HuH-7 (cell line): ENCODE measurements at regions not wholly inside any gene's neighbourhood (a gene's known extent, or its start where the extent isn't known, plus 50 kb on each side); places are given as distances from the start of the nearest gene placed in this dataset.

Experiments used
- DNase-seq: peaks from one replicate; pipeline ENCODE4 v3.0.0; 2011; ENCODE audit warnings: low spot score

DNA sequence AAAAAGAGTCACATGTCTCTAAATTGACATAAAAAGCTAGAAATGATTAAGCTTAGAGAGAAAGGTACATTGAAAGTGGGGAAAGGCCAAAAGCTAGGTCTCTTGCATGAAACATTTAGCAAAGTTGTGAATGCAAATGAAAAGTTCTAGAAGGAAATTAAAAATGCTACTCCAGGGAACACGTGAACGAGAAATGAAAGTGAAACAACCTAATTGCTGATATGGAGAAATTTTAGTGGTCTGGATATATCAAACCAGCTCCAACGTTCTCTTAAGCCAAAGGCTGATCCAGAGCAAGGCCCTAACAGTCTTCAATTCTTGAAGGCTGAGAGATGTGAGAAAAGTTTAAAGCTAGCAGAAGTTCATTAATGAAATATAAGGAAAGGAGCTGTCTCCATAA is 419.8 kb downstream of the SLITRK6 start:
- DNase-seq = no peak

DNA sequence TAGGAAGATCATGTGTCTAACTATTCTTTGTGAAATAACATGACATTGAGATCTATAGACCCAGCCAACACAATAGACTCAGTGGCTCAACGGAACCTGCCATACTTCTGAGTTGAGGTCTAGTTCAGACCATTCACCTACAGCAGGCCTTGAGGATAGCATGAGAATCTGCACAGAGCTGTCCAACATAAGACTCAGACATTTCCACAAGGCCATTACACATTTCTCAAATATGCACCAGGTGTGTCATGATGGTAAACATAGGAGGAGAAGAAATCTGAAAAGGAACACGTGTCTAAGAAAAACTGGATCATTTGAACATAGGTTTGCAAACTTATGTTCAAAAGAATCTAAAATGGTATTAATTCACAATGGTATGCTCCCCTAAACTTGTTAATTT is 421.4 kb downstream of the SLITRK6 start:
- DNase-seq = no peak

DNA sequence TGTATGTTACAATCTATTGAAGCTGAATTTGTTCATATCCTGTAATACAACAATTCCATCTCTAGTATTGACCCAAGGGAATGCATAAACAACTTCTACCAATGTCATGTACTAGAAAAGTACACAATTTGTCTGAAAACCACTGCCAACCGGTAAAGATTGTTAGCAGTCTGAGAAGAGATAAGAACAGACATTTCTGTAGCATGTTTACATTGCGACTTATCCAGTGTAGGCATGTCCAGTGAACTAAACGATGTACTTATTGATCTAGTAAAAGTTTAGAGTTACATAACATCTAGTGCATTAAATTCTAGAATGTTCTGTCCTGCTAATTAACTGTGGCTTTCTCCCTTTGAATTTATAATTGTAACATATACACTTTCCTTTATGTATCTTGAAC is 425.9 kb downstream of the SLITRK6 start:
- no peak for DNase-seq

DNA sequence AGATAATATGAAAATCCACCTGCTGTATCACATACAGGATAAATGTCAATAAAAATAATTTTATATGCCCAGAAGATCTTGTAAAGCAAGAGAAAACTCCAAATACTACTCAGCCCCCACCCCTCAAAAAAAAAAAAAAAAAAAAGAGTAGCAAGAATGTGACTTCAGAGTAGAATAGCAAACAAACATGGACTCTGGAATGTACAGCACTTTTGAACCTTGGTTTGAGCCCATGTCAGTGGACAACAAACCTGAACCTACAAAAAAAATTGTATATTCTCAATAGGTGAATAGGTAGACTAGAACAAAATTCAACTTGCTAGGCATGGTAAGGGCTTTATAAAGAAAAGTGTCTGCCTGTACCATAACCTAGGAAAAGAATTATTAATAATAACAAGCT is 428.0 kb downstream of the SLITRK6 start:
- no peak for DNase-seq

DNA sequence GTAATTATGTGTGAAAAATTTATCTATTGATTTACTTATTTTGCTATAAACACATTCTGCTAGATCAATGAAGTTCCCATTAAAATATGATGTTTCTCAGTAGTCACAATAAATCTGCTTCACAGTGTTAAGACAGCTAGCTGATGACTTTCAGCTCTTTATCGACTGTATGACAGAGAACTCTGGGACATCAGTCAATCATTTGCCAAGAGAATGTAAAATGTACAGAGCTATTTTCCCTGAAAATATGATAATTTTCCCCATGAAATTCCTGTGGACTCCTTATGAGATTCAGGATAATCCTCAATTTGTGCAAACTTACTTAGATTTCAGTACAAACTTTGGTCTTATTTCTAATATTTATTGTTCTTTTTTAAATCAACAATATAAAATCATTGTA is 430.5 kb downstream of the SLITRK6 start:
- DNase-seq = no peak

DNA sequence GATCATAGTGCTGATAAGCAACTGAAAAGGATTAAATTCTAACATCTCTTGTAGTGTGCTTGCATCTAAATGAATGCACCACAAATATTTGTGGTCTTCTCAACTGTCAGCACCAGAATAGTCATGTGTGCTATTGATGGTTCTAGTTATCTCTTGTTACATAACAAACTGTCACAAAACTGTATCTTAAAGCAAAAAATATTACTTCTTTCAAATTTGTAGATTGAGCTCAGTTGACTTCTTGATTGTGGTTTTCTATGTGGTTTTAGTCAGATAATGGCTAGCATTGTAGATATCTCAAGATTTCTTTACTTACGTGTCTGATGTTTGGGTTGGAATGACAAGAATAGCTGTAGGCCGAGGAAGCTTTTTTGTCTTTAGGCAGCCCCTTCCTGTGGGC is 431.3 kb downstream of the SLITRK6 start:
- DNase-seq = no peak

DNA sequence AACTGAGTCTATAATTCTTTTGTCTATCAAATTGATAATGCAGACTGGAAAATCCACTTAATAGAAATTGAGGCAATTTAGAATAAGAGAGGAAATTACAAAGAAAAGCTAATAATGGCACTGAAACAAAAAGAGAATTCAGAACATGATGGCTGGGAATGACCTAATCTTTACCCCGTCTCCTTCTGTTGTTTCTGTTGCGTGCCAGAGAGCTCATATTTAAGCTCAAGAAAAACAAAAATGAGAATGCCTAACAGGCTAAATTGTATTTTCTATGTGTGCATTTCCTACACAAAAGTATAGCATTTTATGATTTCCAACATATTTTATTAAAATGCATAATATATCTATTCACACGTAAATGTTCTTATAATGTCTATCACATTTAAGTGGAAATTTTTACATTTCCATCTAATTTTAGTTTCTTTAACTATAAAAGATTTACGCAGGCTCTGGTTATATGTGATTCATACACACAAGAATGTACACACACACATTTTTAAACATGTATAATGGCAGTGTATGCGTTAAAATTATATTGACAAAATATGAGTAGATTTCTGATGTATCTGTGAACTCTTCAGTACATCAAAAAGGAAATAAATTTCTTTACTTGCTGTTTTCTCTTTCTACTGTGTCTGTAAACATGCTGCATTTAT is 432.3 kb downstream of the SLITRK6 start:
- no peak for DNase-seq

DNA sequence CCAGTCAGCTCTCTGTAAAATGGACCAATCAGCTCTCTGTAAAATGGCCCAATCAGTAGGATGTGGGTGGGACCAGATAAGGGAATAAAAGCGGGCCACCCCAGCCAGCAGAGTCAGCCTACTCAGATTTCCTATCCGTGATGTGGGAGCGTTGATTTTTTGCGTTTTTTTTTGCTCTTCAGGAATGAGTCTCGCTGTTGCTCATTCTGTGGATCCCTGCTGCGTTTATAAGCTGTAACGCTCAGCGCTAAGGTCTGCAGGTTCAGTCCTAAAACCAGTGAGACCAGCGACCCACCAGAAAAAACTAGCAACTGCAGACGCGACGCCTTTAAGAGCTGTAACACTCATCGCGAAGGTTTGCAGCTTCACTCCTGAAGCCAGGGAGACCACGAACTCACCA is 435.7 kb downstream of the SLITRK6 start:
- DNase-seq = no peak

DNA sequence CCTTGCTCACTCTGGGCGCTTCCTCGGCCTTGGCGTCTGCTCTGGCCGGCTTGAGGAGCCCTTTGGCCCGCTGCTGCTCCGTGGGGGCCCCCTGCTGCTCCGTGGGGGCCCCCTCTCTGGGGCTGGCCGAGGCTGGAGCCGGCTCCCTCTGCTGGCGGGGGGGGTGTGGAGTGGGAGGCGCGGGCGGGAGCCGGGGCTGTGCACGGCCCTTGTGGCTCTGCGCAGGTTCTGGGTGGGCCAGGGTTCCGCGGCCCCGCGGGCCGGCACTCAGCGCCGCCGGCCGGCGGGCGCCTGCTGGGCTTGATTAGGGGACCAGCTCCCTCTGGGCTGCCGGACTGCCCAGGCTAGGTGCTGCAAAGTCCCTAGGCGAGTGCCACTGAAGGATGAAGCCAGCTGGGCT is 436.2 kb downstream of the SLITRK6 start:
- no peak for DNase-seq

DNA sequence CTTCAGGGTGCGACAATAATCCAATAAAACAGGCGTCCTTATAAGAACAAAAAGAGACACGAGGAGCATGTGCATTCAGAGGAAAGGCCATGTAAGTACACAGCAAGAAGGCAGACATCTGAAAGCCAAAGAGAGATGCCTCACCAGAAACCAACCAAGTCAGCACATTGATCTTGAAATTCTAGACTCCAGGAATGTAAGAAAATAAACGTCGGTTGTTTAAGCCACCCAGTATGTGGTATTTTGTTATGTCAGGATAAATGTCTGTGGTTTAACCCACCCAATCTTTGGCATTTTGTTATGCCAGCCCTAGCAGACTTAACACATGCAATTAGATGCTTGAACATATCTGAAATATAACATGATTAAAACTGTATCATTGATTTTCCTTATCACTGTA is 452.0 kb downstream of the SLITRK6 start:
- no peak for DNase-seq

DNA sequence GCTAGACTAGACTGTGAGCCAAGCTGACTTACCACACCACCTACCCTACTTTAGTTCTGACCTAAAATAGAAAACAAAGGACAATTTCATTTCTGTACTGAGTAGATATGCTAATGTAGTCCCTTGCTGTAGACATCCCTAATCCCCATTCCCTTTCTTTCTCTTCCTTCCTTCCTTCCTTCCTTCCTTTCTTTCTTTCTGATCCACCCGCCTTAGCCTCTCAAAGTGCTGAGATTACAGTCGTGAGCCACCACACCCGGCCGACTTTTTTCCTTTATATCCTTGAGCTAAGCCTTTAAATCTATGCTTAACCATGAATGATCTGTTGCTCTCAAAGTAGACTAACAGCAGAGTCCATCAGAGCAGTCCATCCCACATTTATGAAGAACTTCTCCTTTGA is 465.0 kb downstream of the SLITRK6 start:
- DNase-seq = no peak

DNA sequence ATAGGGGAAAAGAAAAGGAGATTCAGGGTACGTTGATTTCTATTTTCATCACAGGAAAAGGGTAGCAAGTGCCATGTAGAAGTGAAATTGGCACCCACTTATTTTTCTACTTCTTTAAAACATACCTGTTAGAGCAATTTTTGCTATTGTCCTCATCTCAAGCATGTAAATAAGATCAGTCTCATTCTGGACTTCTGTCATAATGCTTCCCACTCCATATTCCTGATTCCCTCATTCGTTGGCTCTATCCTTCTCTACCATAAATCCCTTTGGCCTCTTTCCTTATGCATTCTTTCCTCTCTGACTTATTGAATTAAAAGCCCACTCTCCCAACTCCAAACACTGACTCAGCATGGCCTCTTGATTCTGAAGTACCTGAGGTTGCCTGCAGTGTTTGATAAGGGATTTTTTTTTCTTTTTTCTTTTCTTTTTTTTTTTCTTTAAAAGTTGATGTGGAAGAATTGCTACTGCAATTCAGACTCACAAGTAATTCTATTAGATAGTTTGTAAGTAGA is 465.7 kb downstream of the SLITRK6 start:
- DNase-seq = no peak

DNA sequence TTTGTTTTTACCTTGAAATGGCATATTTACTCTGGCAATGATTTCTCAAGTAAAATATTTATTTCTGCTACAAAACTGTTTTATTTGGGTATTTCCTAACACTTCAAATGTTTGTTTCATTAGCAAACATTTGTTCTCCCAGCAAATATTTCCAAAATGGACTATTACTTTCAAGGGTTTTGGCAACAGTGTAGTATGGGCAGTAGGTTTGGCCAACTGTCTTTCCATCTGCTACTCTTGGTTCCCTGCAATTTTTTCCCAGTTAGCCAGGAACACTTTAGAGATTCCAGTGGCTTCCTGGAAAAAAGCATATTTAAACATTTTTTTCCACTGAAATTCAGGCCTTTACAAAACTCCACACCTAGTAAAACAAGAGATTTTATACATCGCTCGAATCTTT is 466.6 kb downstream of the SLITRK6 start:
- no peak for DNase-seq

DNA sequence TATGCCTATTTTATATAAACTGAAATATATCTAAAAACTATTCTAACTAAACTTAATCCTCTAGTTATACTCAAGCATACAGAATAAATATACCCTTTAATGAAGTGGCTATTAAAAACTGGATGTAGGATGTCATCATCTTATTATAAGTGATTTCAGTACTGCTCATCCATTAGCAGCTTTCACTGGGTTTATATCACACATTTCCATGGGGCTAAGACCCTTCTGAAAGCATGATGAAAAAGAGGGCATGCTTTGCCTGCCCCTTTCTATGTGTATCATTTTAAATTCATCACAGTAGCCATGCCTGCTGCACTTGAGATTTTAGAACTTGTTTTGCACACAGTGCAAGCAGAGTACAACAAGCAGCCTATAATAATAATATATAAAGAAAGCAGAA is 477.5 kb downstream of the SLITRK6 start:
- no peak for DNase-seq

DNA sequence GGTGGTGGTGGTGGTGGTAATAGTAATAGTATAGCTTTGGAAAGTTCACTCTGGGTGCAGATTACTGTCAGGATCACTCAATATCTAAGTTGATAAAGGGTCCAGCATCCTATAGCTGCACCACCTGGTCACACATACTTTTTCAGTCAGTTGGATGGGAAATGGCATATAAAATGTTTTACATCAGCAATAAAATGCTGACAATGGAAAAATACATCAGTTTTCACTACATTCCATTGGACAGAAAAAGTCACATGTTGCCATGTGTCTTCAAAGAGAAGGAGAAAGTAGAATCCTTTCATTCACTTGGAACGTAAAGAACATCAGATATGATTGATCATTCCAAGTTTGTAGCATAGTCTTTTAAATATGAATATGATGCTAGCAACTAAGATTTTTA is 481.4 kb downstream of the SLITRK6 start:
- no peak for DNase-seq

DNA sequence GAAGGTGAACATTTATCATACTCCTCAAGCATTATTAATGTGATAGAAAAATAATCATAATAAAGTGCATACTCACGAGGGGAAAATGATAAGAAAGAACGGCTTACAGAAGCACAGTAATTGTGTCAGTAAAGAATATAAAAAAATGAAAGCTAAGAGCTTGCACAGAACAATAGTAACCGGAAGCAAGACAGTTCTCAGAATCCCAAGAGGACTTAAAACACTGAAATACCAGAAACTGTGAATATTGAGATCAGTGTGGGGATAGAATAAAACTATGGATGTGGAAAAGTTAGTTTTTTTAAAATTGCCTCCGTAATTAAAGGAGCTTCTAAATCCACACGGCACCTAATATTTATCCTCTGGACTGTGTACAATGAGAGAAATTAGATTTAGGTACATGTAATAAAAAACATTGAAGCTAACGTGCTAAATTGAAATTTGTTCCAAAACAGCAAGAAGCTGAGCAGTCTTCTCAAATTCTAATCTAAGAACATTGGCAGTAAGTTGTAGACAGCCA is 482.7 kb downstream of the SLITRK6 start:
- DNase-seq = no peak

DNA sequence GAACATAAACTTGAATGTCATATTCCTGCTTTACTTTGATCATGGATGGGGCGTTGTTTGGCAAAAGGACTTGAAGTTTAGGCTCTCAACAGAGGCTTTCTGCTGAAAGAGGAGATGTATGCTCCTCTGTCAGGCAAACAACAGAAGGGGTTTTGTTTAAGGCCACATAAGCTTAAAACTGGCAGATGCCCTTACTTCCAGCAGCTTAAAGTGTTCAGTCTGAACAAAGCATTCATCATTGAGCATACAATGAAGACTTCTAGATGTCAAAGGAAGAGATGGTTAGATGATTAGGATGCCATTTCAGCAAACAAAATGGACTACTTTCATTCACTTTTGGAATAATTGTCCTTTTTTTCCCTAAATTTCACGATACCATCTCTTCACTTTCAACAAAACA is 484.5 kb downstream of the SLITRK6 start:
- no peak for DNase-seq

DNA sequence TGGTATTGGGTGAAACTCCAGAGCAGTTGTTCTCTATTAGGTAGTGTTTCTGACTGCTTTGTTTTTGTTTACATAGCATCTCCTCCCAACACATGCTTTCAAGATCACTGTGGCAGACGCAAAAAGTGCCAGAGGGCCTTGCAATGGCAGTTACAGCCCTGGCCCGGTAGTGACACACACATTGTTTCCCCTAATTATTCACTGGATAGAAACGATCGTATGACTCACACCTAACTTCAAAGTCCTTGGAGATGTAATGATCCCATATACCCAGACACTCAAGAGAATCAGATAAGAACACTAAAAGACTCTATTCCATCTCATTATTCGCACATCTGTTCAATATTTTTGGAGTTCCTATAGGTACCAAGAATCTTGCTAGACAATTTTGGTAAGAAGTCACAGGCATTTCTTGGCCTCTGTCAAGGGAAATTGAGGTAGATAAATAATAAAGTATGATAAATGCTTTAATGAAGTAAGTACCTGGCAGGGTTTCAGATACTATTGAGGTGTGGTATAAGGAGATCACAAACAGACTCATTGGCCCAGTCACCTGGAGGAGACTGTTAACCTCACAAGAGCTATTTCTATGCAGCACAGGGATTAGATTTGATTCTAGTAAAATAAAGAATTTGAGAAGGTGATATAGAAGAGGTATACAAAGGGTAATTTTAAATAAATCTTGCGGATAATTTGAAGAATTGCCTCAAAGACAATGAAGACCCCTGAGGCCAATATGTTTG is 485.3 kb downstream of the SLITRK6 start:
- no peak for DNase-seq

DNA sequence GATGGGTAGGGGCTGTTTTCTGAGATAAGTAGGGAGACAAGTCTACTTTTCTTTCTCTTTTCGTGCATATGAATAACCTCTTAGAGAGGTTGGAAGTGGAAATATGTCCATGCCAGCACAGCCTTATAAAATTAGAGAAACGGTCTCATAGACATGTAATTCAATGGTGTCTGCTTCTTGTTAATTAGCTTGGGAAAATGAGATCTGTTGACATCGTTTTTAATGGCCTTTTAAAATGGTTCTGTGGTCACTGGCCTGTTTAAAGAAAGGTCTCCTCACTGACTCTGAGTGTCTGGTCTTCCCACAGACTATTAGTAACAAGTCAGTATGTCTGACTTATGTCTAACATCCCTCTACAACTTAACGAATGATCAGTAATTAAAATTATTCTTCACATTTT is 487.1 kb downstream of the SLITRK6 start:
- no peak for DNase-seq

DNA sequence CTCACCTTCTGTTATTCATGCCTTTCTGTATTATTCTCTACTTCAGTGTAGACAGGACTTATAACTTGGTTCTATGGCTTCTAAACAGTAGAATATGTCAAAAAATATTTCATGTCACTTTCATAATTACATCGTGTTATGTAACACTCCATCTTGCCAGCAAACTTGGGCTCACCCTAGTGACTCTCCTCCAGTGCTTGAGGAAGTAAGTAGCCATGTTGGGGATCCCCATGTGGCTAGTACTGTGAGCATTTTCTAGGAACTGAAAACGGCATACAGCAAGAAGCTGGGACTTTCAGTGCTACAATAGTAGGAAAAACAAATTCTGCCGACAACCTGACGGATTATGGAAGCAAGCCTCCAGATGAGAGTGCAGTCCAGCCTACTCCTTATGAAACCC is 495.6 kb downstream of the SLITRK6 start:
- DNase-seq = no peak

DNA sequence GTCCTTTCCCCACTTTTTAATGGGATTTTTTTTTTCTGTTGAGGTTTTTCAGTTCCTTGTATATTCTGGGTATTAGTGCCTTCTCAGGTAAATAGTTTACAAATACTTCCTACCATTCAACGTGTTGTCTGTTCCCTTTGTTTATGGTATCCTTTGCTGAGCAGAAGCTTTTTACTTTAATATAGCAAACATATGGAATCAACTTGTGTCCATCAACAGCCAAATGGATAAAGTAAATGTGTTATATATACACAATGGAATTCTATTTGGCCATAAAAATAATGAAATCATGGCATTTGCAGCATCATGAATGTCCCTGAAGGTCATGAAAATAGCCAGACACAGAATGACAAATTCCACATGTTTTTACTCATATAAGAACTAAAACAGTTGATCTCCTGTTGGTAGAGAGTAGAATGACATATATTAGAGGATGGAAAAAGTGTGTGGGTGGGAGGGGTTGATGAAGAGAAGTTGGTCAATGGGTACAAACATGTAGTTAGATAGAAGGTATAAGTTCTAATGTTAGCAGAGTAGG is 500.8 kb downstream of the SLITRK6 start:
- no peak for DNase-seq

DNA sequence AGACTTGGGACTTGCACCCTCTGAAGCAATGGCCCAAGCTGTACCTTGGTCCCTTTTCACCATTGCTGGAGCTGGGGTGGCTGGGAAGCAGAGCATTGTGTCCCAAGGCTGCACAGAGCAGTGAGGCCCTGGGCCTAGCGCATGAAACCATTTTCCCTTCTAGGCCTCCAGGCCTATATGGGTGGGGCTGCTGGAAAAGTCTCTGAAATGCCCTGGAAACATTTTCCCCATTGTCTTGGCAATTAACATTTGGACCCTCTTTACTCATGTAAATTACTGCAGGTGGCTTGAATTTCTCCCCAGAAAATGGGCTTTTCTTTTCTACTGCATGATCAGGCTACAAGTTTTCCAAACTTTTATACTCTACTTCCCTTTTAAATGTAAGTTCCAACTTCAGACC is 510.5 kb downstream of the SLITRK6 start:
- no peak for DNase-seq

DNA sequence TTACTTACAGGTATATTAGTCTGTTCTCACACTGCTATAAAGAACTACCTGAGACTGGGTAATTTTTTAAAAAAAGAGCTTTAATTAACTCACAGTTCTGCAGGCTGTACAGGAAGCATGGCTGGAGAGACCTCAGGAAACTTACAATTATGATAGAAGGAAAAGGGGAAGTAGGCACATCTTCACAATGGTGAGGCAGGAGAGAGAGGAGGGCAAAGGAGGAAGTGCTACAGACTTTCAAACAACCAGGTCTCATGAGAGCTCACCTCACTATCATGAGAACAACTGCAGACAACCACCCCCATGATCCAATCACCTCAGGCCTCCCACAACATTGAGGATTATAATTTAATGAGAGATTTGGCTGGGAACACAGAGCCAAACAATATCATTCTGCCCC is 511.7 kb downstream of the SLITRK6 start:
- DNase-seq = no peak
